Stimulated activated CD4-positive, alpha-beta T cell treated with anti-CD3 and anti-CD28 coated beads, Interleukin-1b, Interleukin-23, amount 100 ng/mL, for 48 hours (primary cell): ENCODE measurements at regions not wholly inside any gene's neighbourhood (a gene's known extent, or its start where the extent isn't known, plus 50 kb on each side); places are given as distances from the start of the nearest gene placed in this dataset.
"Not testable (repeated sequence)": the region's sequence is repeated elsewhere in the genome, so short reads cannot be mapped to it uniquely, and the experiment has no call there.

Experiments
- DNase-seq: peaks from one replicate; pipeline ENCODE4 v3.0.0-alpha.2; 2020

DNA sequence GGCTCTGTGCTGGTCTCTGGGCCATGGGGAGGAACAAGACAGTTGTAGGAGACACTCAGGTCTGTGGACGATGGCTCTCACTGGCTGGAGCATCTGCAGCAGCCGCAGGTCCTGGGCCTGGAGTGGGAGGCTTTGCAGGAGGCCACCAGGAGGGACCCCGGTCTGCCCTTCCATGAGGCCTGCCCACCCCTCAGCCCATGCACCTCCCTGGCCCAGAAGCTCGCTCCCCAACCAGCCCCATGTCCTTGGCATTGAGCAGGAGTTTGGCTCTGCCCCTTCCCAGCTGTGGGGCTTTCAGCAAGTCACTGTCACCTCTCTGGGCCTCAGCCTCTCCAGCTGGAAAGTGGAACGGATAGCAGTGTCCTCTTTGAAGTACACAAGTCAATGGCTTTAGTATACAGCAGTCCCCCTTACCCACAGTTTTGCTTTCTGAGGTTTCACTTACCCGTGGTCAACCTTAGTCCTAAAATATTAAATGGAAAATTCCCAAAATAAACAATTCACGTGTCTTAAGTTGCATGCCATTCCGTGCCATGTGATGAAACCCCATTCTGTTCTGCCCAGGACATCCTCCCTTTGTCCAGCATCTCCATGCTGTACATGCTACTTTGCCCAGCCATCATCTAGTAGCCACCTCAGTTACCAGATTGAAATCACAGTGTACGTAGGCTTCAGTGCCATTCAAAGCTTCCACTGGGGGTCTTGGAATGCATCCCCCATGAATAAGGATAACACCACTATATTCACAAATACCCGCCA lies 104.0 kb downstream of the CPZ start:
- no peak for DNase-seq

- DNase-seq = no peak
Measured at GRCh38 chr4:8695237-8696219, 103.0 kb downstream of the CPZ start.

GRCh38 chr4:8694651-8695151 lies 102.1 kb downstream of the CPZ start:
- no peak for DNase-seq

- no peak for DNase-seq
Measured at GRCh38 chr4:8694226-8694625, 101.7 kb downstream of the CPZ start.

- no peak for DNase-seq
Measured at GRCh38 chr4:8691151-8691775, 98.7 kb downstream of the CPZ start.

- no peak for DNase-seq
Measured at GRCh38 chr4:8690216-8691150, 97.9 kb downstream of the CPZ start.

DNA sequence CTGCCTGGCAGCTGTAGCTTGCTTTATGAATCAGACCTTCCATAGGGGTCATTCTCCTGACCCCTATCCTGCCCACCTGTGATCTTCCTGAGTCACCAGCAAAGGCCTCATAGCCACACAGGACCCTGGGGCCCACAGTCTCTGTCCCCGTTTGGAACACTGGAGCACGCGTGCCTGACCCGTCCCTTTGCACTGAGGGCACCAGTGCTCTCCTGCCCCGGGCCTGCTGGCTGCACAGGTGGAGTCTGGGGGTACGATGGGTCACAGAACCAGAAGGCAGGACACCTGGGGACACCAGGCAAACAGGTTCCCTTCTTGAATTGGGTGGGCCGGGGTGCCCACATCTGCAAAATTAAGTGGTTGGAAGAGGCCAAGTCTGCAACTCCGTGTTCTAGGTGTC lies 97.2 kb downstream of the CPZ start:
- DNase-seq = no peak

DNA sequence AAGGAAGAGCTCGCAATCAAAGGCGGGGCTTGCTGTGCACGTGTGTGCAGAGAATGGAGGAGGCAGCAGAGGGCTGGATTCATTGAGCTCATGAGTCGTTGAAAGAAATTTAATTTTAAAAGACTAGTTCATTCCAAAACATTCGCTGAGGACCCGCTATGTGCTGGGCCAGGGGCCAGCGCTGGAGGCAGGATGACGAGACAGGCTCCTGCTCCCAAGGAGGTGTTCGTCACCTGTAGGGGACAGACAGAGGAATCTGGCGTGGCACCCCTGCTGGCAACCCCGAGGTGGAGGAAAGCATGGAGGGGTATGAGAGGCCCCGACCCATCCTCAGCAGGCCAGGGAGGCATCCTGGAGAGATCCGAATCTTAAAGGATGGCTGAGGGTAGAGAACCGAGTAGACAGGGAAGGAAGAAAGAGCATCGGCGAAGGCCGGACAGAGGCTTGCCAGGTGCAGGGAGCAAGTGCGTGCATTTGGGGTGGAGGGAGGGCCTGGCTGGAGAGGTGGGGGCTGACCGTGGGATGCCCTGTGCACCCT lies 96.4 kb downstream of the CPZ start:
- no peak for DNase-seq

GRCh38 chr4:8688041-8688907 lies 95.7 kb downstream of the CPZ start:
- DNase-seq = peak; percentile 17

GRCh38 chr4:8687083-8687482 lies 94.5 kb downstream of the CPZ start:
- no peak for DNase-seq

DNA sequence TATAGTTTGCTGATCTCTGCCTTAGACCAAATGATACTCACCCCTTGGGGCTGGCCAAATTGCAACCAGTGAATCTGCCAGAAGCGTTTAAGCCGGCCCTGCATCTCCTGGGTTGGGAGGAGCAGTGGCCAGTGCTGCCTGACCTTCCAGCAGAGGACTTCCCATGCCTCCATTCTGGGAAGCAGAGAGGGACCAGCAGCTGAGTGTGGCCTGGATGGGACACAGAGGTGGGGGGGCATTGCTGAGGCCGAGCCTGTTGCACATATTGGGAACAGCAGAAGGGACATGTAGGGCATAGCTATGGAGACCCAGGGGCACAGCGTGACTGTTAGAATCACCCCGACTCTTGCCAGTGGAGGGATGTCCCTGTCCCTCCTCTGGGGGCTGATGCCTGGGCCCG lies 93.3 kb downstream of the CPZ start:
- no peak for DNase-seq

DNA sequence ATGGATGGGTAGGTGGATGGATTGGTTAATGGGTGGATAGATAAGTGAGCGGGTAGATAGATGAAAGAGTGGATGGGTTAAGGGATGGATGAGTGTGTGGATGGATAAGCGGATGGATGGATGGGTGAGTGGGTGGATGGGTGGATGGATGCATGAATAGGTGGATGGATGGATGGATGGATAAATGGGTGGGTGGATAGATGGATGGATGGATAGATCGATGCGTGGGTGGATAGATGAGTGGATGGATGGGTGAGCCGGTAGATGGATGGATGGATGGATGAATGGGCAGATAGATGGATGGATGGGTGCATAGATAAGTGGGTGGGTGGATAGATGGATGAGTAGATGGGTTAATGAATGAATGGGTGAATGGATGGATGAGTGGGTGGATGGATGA lies 90.9 kb downstream of the CPZ start:
- DNase-seq = no peak

- DNase-seq = no peak
Measured at GRCh38 chr4:8682725-8683124, 90.2 kb downstream of the CPZ start.

- DNase-seq = no peak
Measured at GRCh38 chr4:8682296-8682695, 89.7 kb downstream of the CPZ start.

DNA sequence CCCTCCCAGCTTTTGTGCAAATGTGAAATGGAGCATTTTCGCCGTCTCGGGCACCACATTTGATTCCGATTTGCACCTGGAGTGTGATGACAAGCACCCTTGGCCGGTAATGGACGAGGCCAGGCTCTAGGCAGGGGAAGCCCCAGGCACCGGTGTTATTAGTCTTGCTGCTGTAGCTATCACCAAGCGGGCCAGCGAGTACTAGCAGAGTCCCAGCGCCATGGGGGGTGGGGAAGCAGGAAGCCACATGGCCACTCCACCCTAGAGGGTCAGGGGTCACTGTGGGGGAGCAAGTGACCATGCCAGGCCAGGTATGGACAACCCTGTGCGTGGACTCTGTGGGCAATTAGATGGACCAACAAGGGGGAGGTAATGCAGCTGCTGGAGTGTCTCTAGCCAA lies 88.8 kb downstream of the CPZ start:
- DNase-seq = no peak

GRCh38 chr4:8679032-8679431 lies 86.5 kb downstream of the CPZ start:
- DNase-seq = no peak

GRCh38 chr4:8676676-8677075 lies 84.1 kb downstream of the CPZ start:
- DNase-seq = no peak

- no peak for DNase-seq
Measured at GRCh38 chr4:8675906-8676305, 83.3 kb downstream of the CPZ start.

DNA sequence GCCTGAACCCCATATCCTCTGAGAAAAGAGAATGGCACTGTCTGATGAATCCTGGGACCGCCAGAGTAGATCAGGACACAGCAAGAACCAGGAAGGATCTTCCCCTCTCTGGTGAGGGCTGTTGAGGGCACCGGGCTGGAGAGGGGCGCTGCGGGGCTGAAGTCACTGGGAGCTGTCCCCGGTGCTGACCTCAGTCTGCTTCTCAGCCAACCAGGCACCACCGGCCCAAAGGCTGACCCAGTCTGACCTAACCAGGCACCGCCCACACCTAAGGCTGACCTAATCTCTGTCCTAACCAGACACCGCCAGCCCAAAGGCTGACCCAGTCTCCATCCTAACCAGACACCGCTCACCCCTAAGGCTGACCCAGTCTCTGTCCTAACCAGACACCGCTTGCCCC lies 82.8 kb downstream of the CPZ start:
- no peak for DNase-seq

GRCh38 chr4:8674311-8674885 lies 81.8 kb downstream of the CPZ start:
- DNase-seq = no peak

DNA sequence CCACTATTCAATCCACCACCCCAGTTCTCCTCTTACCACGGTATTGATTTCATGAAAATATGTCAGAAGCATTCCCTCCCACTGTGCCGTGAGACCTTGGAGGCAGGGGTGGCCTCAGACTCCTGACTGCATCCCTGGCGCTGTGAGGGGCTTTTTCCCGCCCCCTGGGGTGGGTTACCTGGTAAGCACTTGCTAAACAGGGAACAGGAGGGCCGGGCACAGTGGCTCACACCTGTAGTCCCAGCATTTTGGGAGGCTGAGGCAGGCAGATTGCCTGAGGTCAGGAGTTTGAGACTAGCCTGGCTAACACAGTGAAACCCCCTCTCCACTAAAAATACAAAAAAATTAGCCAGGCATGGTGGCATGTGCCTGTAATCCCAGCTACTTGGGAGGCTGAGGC lies 80.5 kb downstream of the CPZ start:
- not testable (repeated sequence) for DNase-seq
